Stimulated activated CD4-positive, alpha-beta T cell treated with anti-CD3 and anti-CD28 coated beads, TNF-alpha, amount 100 ng/mL, for 1 hour (primary cell): ENCODE measurements at regions not wholly inside any gene's neighbourhood (a gene's known extent, or its start where the extent isn't known, plus 50 kb on each side); places are given as distances from the start of the nearest gene placed in this dataset.

Experiments used
- DNase-seq, 3 donors: peaks; one replicate each; pipeline ENCODE4 v3.0.0-alpha.2; 2020; ENCODE audit warnings: low read depth in 3 of 3, low spot score in 1 of 3

DNA sequence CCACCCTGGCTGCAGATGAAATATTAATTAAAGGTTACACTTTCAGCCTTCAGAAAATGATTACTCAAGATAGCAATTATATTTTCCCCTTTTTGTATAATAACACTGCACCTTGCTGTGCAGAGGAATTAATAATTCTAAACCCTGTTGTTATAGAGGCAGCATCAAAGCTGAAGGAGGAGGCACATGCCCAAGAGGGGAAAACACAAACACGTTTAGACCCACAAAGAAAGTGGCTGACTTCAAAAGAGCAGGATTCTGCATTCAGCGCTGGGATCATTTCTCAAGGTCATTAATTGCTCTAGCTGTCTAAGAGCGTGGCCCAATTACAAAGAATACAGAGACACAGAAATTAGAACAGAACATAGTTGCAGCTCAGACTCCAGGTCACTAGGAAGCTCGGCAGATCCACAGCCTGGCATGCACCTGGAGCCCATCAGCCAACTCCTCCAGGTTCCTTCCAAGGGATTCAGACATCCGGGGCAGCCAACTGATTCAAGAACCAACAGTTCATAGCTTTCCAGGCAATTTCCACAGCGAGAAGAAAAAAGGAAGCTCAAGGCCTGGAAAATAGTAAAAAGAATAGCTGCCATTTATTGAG lies 102.3 kb upstream of the ID2 start:
- DNase-seq: no peak

GRCh38 chr2:8580316-8581233 lies 101.3 kb upstream of the ID2 start:
- no peak for DNase-seq

- no peak for DNase-seq
Measured at GRCh38 chr2:8581234-8581561, 100.7 kb upstream of the ID2 start.

DNA sequence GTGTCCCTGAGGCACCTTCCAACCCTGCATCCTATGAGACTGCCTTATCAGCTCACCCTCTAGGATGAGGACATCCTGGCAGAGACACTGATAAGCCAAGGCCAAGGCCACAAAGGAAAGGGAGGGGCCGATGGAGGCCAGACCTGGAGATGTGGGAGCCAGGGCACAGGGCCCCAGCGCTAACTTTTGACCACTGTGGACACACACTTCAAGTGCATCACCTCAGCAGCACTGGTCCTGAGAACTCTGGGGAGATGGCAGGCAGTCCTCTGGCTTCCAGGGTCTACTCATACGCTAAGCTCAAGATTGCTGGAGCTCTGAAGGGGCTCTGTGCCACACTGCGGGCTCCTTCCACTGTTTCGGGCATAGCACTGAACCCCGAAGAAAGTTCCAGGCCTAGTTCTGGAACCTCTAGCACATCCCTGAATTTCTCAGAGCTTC lies 100.2 kb upstream of the ID2 start:
- no peak for DNase-seq

DNA sequence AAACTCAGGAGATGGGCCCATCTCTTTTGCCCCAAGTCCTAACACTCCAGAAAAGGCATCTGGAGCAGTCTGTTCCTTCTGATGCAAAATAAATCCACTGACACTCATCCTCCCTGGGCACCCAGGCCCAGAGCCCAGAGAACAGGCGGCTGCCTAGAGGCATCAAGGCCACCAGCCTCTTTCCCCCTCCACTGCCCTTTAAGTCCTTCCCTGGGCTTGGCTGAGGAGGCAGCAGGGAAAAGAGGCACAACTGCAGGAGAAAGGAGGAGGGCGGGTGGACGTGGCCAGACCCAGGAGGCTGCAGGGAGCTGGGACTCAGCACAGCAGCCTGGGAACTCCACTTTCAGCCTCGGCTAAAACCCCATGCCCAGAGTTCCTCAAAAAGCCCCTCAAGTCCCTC lies 99.7 kb upstream of the ID2 start:
- DNase-seq: no peak

GRCh38 chr2:8582651-8583399 lies 99.0 kb upstream of the ID2 start:
- no peak for DNase-seq

GRCh38 chr2:8583400-8584173 lies 98.3 kb upstream of the ID2 start:
- peak; percentile 23 to 69 (median 29) for DNase-seq

DNA sequence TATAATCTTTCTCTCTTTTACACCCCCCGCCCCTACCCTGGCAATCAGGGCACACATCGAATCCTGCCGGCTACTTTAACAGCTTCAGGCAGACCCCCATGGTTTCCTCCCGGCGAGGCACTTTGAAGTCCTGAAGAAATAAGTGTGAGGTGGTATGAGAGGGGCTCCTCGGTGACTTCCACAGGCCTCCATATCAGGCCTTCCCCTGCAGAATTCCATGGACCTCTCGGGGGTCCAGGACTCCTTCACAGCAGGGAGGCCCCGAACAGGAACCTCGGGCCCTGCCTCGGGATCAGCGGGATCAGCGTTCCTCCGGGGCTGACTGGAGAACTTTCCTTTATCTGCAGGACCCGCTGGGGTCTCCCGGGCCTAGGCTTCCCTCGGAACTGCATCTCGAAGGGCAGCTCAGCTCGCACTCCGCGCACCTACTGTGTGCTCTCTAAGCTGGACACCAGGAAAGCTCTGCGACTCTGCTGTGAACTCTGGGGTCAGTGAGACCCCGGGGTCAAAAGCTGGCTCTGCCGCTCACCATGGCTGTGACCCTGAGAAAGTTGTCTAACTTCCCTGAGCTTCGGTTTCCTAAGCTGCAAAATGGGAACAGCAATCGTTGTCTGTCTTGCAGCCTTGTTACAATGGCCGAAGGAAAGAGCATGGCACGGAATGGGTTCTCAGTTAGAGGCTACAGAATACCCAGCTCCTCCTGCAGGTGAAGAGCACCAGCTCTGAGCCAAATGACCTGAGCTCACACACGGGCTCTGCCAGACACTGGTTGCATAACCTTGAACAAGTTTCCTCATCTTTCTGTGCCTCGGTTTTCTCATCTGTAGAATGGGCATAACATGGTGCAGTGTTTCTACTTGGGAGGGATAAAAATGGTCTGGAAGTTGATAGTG lies 97.4 kb upstream of the ID2 start:
- no peak for DNase-seq

DNA sequence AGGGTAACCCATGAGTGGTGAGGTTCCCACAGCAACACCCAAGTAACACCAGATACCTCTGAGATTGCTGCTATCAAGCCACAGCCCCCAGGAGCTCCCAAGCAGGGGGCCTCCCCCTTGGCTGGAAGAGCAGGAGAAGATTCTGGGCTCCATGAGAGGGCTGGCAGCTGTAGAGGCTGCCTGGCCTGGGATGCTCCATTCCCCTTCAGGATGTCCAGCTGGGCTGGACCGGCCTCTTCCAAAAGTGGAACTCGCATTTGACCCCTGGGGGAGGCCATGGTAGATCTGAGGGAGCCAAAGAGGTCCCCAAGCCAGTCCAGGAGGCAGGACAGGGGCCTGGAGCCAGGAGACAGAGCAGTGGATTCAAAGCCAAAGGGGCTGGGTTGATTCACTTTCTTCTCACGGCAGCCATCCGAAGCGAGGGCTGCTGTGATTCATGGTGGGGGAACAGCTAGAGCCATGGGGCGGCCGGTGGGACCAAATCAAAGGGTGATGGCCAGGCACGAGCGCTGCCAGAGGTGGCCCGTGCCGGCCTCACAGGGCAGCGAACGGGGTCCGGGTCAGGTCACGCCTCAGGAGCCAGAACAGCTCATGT lies 95.3 kb upstream of the ID2 start:
- DNase-seq: no peak

DNA sequence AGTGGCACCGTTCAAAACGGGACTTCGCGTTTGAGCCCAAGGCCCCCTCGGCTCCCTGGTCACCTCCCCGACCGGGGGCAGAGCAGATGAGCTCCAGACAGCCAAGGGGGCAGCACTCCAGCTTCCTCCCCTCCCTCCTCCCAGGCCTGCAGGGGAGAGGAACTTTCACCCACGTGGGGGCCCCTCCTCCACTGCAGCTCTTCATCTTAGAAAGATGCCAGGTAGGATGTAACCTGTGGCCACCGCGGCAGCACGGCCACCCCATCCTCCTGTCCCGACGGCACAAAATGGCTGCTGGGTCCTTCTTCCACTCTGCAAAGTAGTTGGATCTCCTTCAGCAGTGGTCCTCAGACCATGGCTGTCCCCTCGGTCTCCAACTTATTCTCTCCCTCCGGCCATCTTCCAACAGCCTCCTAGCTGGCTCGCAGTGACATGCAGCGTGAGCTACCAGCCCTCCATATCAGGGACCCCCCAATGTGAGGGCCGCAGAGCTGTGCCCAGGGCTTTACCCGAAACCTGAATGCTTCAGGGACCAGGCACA lies 94.5 kb upstream of the ID2 start:
- DNase-seq: no peak

DNA sequence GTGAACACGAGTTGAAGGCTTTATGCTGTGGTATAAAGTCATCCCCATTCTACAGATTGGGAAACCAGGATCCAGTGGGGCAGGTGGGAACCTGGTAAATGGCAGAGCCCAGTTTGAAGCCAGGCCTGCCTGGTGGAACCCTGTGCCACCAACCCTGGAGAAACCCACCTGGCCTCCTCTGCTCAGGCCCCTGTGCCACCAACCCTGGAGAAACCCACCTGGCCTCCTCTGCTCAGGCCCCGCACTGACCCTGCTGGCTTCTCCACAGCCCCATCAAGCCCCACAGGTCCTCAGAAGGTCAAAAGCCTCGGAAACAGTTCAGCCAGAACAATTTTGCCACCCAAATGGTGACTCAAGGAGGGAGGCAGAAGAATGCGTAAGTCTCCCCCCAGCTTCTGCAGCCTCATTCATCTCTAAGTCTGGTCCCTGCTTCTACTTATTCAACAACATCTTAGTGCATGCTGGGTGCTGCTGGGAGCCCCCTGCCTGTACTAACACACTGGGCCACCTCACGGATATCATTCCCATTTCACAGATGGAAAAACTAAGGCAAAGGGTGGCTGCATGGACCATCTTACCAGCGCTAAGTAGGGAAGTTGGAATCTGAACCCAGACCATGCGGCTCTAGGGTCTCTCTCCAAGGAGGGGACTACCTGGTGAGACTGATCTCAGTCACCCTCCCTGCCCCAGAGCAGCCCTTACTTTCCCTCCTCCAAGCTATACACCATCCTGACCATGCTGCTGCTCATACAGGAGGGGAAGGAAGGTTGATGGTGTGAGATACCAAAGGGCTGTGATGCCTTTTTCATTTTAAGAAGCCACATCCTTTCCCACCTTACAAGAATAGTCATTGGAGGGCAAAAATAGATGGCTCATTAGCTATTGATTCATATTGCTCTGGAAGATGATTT lies 93.7 kb upstream of the ID2 start:
- no peak for DNase-seq

GRCh38 chr2:8588831-8589191 lies 93.0 kb upstream of the ID2 start:
- no peak for DNase-seq

DNA sequence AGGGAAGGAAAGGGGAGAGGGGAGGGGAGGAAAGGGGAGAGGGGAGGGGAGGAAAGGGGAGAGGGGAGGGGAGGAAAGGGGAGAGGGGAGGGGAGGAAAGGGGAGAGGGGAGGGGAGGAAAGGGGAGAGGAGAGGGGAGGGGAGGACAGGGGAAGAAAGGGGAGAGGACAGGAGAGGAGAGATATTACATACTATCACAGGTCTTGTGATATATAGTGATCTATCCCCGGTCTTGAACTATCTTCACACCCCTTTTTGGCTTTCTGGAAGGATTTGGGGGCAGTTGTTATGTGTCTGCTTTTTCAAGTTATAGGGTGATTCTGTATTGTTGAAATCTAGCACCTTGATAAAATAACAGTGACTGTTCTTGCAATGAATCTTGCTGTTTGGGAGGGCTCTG lies 92.1 kb upstream of the ID2 start:
- no peak for DNase-seq

GRCh38 chr2:8590938-8591337 lies 90.9 kb upstream of the ID2 start:
- no peak for DNase-seq

DNA sequence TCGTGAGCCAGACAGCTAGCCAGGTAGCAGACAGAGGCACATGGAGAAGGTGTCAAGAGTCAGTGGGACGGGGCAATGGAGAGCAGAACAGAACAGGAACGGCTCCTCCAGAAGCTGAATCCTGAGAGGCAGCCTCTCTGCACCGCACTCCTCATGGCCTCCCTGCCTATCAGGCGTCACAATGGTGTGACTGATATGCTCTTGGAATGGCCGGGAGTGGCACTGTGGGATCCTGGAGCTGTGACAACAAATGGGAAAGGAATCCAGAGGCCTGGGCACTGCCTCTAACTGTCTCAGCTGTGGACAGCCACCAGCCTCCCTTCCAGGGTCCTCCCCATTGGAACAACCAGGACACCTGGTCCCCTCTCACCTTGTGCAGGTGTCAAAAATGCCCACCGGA lies 89.1 kb upstream of the ID2 start:
- no peak for DNase-seq

DNA sequence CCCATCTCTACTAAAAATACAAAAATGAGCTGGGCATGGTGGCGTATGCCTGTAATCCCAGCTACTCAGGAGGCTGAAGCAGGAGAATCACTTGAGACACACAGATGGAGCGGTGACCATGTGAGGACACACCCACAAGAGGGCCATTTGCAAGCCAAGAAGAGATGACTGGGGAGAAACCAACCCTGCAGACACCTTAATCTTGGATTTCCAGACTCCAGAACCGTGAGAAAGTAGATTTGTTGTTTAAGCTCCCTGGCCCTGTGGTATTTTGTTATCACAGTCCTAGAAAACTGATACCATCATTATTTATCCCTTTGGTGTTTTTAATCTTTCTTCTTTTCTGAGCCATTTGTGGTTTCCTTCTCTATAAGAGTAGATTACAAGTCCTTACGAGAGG lies 88.6 kb upstream of the ID2 start:
- no peak for DNase-seq

- DNase-seq: no peak
Measured at GRCh38 chr2:8594731-8595427, 87.0 kb upstream of the ID2 start.

DNA sequence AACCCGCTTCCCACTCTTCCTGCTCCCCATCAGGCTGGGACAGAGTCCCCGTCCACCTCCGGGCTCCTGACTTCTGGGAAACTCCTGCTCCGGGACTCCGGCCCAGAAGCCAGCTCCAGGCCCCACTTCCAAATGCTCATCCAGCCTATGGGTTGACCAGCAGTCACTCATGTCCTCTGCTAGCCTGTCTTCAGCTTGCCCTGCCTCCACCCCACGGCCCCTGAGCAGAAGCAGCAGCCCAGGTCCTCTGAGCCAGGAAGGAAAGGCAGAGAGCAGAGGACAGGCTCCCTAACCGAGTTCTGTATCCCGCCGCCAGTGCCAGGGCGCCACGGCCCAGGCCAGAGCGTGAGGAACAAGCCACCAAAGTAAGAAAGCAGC lies 86.4 kb upstream of the ID2 start:
- DNase-seq: no peak
